ENCODE measurements at regions not wholly inside any gene's neighbourhood (a gene's known extent, or its start where the extent isn't known, plus 50 kb on each side); places are given as distances from the start of the nearest gene placed in this dataset.

DNA sequence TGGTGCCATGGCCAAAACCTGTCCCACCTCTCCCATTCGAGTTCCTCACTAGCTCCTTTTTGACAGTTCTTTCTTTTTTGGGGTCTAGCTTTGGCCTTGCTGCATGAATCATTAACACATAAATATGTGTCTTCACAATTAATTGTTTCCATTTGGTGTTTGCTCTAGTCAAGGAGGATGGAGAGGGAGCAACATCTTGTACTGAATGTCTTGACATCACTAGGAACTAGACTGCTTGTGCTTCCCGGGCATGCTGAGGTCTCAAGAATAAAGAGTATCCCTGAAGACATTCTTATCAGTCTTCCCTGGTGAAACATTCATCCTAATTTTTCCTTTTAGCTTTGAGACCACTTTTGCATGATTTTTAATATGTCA lies 77.0 kb upstream of the ESR1 start:
- H3K9ac ChIP-seq: no peak overlapping the region
- TF ChIP-seq, protein P1, sequence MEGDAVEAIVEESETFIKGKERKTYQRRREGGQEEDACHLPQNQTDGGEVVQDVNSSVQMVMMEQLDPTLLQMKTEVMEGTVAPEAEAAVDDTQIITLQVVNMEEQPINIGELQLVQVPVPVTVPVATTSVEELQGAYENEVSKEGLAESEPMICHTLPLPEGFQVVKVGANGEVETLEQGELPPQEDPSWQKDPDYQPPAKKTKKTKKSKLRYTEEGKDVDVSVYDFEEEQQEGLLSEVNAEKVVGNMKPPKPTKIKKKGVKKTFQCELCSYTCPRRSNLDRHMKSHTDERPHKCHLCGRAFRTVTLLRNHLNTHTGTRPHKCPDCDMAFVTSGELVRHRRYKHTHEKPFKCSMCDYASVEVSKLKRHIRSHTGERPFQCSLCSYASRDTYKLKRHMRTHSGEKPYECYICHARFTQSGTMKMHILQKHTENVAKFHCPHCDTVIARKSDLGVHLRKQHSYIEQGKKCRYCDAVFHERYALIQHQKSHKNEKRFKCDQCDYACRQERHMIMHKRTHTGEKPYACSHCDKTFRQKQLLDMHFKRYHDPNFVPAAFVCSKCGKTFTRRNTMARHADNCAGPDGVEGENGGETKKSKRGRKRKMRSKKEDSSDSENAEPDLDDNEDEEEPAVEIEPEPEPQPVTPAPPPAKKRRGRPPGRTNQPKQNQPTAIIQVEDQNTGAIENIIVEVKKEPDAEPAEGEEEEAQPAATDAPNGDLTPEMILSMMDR (IDR thresholded peaks at IDR 0.05): no peak
- no peak overlapping the region for H3K27ac ChIP-seq
- H3K4me3 ChIP-seq (ENCODE audit: low read depth, low read length): no peak overlapping the region
- no peaks in the 10 kb centered on the region for H3K4me1 ChIP-seq
- no peaks in the 10 kb centered on the region for H3K36me3 ChIP-seq (ENCODE audit: control insufficient read depth, insufficient read depth, low read length)
- no peak overlapping the region for H3K4me2 ChIP-seq (ENCODE audit: low read length)
- H3K27me3 ChIP-seq (ENCODE audit: control insufficient read depth, insufficient read depth, low read length): no peaks in the 10 kb centered on the region
- H3K9me3 ChIP-seq (ENCODE audit: control insufficient read depth, low read length): no peaks in the 10 kb centered on the region
- H3K79me2 ChIP-seq: no peaks in the 10 kb centered on the region
- no peak overlapping the region for H2AFZ ChIP-seq

DNA sequence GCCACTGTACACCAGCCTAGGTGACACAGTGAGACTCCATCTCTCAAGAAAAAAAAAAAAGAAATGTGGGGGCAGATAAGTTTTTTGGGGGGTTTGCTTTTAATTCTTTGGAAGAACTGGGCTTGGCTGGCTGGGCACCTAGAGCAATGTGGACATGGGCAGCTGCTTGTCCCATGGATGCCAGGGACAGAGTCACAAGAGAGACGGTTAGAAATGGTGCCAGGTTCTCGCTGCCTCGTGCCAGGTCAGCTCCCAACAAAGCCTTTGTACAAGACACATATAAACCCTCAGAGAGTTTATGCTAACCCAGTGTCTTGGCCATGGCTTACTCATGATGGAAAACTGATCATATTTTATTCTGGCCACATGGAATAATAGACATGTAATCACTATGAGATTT lies 76.2 kb upstream of the ESR1 start:
- H3K36me3 ChIP-seq (ENCODE audit: control insufficient read depth, insufficient read depth, low read length): no peaks in the 10 kb centered on the region
- H3K9ac ChIP-seq: no peak overlapping the region
- H3K27me3 ChIP-seq (ENCODE audit: control insufficient read depth, insufficient read depth, low read length): no peaks in the 10 kb centered on the region
- TF ChIP-seq, protein P1 (IDR thresholded peaks at IDR 0.05): no peak
- no peak overlapping the region for H3K4me2 ChIP-seq (ENCODE audit: low read length)
- no peak overlapping the region for H2AFZ ChIP-seq
- no peak overlapping the region for H3K27ac ChIP-seq
- no peak overlapping the region for H3K4me3 ChIP-seq (ENCODE audit: low read depth, low read length)
- H3K79me2 ChIP-seq: no peaks in the 10 kb centered on the region
- H3K4me1 ChIP-seq: no peaks in the 10 kb centered on the region
- no peaks in the 10 kb centered on the region for H3K9me3 ChIP-seq (ENCODE audit: control insufficient read depth, low read length)

DNA sequence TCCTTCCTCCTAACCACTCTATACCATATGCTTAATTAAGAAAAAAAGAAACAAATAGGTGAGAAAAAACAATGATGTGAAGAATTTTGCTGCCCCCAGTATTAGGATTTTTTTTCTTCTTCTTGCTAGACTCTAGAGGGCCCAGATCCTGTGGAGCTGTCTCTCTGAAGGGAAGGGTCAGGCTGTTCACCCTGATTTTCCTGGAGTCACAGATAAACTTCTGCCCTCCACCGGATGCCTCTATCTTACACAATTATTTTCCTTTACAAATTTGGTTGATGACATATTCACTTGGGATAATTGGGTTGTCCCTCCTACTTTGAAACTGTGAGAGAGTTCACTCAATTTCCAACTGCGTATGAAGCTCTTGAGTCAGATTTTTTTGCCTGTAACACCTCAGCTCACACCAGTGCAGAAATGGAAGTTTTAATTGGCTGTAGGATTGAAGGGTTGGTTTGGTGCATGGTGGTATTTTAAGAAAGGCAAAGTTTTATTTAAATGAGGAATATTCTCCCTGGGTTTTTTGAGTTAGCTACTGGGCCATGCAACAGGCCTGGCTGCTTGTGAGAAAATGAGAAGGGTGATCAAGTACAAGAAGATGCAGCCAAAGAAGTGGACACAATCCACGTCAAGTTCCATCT lies 73.7 kb upstream of the ESR1 start:
- Histone ChIP-seq H2AFZ (no peak overlapping the region), H3K4me1 (no peaks in the 10 kb centered on the region), H3K36me3 (ENCODE audit: control insufficient read depth, insufficient read depth, low read length) (no peaks in the 10 kb centered on the region), H3K4me3 (ENCODE audit: low read depth, low read length) (no peak overlapping the region), H3K27me3 (ENCODE audit: control insufficient read depth, insufficient read depth, low read length) (no peaks in the 10 kb centered on the region), H3K9me3 (ENCODE audit: control insufficient read depth, low read length) (no peaks in the 10 kb centered on the region), H3K27ac (no peak overlapping the region), H3K79me2 (no peaks in the 10 kb centered on the region), H3K9ac (no peak overlapping the region), H3K4me2 (ENCODE audit: low read length) (no peak overlapping the region)
- TF ChIP-seq, protein P1 (IDR thresholded peaks at IDR 0.05): no peak

DNA sequence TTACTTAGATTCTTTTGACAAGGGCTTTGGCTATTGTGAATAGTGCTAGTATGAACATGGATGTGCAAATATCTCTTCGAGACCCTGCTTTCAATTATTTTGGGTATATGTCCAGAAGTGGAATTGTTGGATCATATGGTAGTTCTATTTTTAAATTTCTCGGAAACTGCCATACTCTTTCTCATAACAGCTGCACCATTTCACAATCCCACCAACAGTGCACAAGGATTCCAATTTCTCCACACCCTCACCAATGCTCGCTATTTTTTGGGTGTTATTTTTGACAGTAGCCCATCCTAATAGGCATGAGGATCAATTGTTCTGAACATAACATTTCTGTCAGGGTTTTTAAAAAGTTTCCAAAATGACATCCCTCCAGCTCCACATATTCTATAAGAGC lies 69.2 kb upstream of the ESR1 start:
- Histone ChIP-seq H2AFZ (no peak overlapping the region), H3K36me3 (ENCODE audit: control insufficient read depth, insufficient read depth, low read length) (no peaks in the 10 kb centered on the region), H3K9ac (no peak overlapping the region), H3K27ac (no peak overlapping the region), H3K4me1 (no peaks in the 10 kb centered on the region), H3K4me3 (ENCODE audit: low read depth, low read length) (no peak overlapping the region), H3K4me2 (ENCODE audit: low read length) (no peak overlapping the region), H3K9me3 (ENCODE audit: control insufficient read depth, low read length) (no peaks in the 10 kb centered on the region), H3K79me2 (no peaks in the 10 kb centered on the region), H3K27me3 (ENCODE audit: control insufficient read depth, insufficient read depth, low read length) (no peaks in the 10 kb centered on the region)
- TF ChIP-seq, protein P1 (IDR thresholded peaks at IDR 0.05): no peak

DNA sequence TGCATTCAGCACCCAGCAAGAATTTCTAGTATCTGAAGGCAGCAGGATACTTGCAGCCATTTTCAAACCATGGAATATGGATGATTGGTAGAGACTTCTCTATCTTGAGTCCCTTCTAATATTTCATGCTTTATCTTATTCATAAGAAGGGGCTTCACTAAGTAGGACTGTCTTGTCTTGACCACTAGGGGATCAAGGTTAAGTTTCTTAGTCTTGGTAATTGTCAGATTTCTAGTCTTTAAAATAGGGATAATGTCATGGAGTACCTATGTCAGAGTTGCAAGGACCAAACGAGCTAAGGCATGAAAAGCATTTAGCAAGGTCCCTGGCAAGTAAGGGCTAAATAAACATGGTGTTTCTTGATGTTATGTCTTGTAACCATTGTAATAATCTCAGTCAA lies 68.5 kb upstream of the ESR1 start:
- Histone ChIP-seq H3K4me1 (no peaks in the 10 kb centered on the region), H3K79me2 (no peaks in the 10 kb centered on the region), H3K27me3 (ENCODE audit: control insufficient read depth, insufficient read depth, low read length) (no peaks in the 10 kb centered on the region), H2AFZ (no peak overlapping the region), H3K4me3 (ENCODE audit: low read depth, low read length) (no peak overlapping the region), H3K4me2 (ENCODE audit: low read length) (no peak overlapping the region), H3K9me3 (ENCODE audit: control insufficient read depth, low read length) (no peaks in the 10 kb centered on the region), H3K9ac (no peak overlapping the region), H3K36me3 (ENCODE audit: control insufficient read depth, insufficient read depth, low read length) (no peaks in the 10 kb centered on the region), H3K27ac (no peak overlapping the region)
- TF ChIP-seq, protein P1 (IDR thresholded peaks at IDR 0.05): no peak

Measured in parathyroid adenoma (tissue), 2 donors.